Parathyroid adenoma (tissue), 2 donors: ENCODE measurements at regions not wholly inside any gene's neighbourhood (a gene's known extent, or its start where the extent isn't known, plus 50 kb on each side); places are given as distances from the start of the nearest gene placed in this dataset.

Experiments
- H2AFZ ChIP-seq: fragments of 300-600 bp; sonication (generic); one replicate; pipeline ENCODE4 v1.7.0; 2017; ENCODE audit warnings: antibody characterized with exemption, mild to moderate bottlenecking
- H3K27ac ChIP-seq: fragments of 300-600 bp; sonication (generic); one replicate; pipeline ENCODE4 v1.7.0; 2017
- H3K27me3 ChIP-seq: fragments of 300-600 bp; sonication (generic); one replicate; pipeline ENCODE4 v1.7.0; 2017; ENCODE audit warnings: low read length; ENCODE audit not compliant: control insufficient read depth, insufficient read depth
- H3K36me3 ChIP-seq: fragments of 300-600 bp; sonication (generic); one replicate; pipeline ENCODE4 v1.7.0; 2017; ENCODE audit warnings: low read length; ENCODE audit not compliant: control insufficient read depth, insufficient read depth
- H3K4me1 ChIP-seq: fragments of 300-600 bp; sonication (generic); one replicate; pipeline ENCODE4 v1.7.0; 2017; ENCODE audit warnings: control low read depth
- H3K4me2 ChIP-seq: fragments of 300-600 bp; sonication (generic); one replicate; pipeline ENCODE4 v1.7.0; 2017; ENCODE audit warnings: low read length
- H3K4me3 ChIP-seq: fragments of 300-600 bp; sonication (generic); one replicate; pipeline ENCODE4 v1.7.0; 2017; ENCODE audit warnings: low read depth, low read length
- H3K79me2 ChIP-seq: fragments of 300-600 bp; sonication (generic); one replicate; pipeline ENCODE4 v1.7.0; 2017; ENCODE audit warnings: control low read depth
- H3K9ac ChIP-seq: fragments of 300-600 bp; sonication (generic); one replicate; pipeline ENCODE4 v1.7.0; 2017; ENCODE audit warnings: mild to moderate bottlenecking
- H3K9me3 ChIP-seq: fragments of 300-600 bp; sonication (generic); one replicate; pipeline ENCODE4 v1.7.0; 2017; ENCODE audit warnings: low read length; ENCODE audit not compliant: control insufficient read depth
- TF ChIP-seq, protein P1 (sequence below): fragments of 300-600 bp; sonication (generic); IDR thresholded peaks from one replicate; pipeline ENCODE4 v1.7.0; 2017; ENCODE audit warnings: antibody characterized with exemption, mild to moderate bottlenecking
- donor health status: primary hyperparathyroidism.

DNA sequence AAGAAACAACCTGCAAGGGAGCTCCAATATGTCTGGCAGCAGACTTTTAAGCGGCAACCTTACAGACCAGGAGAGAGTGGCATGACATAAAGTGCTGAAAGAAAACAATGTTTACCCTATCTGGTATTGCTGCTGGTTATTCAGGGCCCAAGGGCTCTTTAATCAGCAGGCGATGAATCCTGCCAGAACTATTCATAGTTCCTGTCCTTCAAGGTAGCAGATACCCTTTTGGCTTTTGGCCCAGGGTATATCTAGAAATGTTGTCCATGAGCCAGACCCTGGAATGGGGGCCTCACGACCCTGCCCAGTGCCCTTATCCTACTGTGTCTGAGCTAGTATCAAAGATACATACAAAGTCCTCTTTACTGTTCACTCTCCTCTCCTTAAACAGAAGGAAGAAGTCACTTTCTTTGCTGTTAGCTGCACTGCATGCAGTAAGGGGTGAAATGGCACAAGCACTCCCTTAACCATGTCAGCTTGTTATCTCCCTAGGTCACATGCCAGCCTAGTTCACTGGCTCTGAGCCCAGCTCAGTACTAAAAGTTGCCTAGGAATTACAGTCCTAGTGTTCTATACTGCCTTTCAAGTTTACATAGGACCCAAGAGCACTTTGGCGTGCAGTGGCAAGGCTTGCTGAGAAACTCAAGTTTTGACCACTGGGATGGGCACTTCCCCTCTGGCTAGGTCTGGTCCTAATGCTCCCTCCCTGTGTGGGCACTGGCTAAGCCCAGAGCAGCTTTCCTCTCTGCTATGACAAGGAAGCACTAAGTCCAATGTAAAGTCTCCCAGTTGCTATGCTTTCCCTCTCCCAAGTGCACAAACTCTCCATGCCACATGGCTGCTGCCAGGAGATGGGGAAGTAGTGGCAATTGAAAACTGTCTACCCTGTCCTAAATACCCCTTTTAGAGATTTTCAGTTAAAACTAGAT is 122.0 kb downstream of the HTR1B start:
- Histone ChIP-seq H3K27ac (no peak overlapping the region), H3K9me3 (no peaks in the 10 kb centered on the region), H3K9ac (no peak overlapping the region), H3K4me1 (no peaks in the 10 kb centered on the region), H3K4me3 (no peak overlapping the region), H2AFZ (no peak overlapping the region), H3K27me3 (no peaks in the 10 kb centered on the region), H3K4me2 (no peak overlapping the region), H3K36me3 (no peaks in the 10 kb centered on the region), H3K79me2 (no peaks in the 10 kb centered on the region)
- TF ChIP-seq, protein P1, sequence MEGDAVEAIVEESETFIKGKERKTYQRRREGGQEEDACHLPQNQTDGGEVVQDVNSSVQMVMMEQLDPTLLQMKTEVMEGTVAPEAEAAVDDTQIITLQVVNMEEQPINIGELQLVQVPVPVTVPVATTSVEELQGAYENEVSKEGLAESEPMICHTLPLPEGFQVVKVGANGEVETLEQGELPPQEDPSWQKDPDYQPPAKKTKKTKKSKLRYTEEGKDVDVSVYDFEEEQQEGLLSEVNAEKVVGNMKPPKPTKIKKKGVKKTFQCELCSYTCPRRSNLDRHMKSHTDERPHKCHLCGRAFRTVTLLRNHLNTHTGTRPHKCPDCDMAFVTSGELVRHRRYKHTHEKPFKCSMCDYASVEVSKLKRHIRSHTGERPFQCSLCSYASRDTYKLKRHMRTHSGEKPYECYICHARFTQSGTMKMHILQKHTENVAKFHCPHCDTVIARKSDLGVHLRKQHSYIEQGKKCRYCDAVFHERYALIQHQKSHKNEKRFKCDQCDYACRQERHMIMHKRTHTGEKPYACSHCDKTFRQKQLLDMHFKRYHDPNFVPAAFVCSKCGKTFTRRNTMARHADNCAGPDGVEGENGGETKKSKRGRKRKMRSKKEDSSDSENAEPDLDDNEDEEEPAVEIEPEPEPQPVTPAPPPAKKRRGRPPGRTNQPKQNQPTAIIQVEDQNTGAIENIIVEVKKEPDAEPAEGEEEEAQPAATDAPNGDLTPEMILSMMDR, result no peak

DNA sequence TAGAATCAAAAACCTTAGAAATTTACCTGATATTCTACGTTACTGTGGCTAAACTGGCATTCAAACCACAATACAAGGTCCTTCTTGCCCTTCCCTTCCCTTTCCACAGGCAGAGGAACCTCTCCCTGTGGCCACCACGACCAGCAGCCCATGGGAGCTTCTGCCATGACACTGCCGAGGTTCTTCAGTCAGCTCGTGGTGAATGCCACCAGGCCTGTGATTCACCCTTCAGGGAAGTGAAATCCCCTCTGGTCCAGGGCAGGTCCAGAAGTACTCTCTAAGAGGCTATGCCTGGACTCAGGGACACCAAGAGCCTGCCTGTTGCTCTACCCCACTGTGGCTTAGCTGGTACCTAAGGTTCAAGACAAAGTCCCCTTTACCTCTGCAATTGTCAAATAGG is 123.0 kb downstream of the HTR1B start:
- H3K4me1 ChIP-seq, result no peaks in the 10 kb centered on the region
- no peak overlapping the region for H3K4me3 ChIP-seq
- H3K9me3 ChIP-seq, result no peaks in the 10 kb centered on the region
- H3K79me2 ChIP-seq, result no peaks in the 10 kb centered on the region
- no peak overlapping the region for H2AFZ ChIP-seq
- H3K27ac ChIP-seq, result no peak overlapping the region
- H3K9ac ChIP-seq, result no peak overlapping the region
- no peaks in the 10 kb centered on the region for H3K36me3 ChIP-seq
- TF ChIP-seq, protein P1, result no peak
- no peaks in the 10 kb centered on the region for H3K27me3 ChIP-seq
- no peak overlapping the region for H3K4me2 ChIP-seq

DNA sequence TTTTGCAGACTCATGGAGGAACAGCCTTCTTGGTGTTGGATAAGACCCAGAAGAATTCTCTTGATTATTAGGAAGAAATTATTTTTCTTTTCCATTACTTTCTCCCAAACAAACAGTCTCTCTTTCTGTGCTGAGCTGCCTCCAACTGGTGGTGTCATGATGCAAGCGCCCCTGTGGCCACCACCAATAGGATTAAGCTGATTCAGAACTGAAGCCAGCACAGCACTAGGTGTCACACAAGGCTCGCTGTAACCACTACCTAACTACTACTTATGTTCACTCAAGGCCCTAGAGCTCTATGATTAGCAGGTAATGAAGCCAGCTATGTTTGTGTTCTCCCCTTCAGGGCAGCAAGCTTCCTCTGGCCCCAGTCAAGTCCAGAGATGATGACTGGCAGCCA is 123.4 kb downstream of the HTR1B start:
- no peak overlapping the region for H3K9ac ChIP-seq
- no peaks in the 10 kb centered on the region for H3K9me3 ChIP-seq
- no peak overlapping the region for H2AFZ ChIP-seq
- no peaks in the 10 kb centered on the region for H3K4me1 ChIP-seq
- H3K36me3 ChIP-seq, result no peaks in the 10 kb centered on the region
- H3K4me2 ChIP-seq, result no peak overlapping the region
- H3K27ac ChIP-seq, result no peak overlapping the region
- no peak overlapping the region for H3K4me3 ChIP-seq
- no peaks in the 10 kb centered on the region for H3K27me3 ChIP-seq
- no peaks in the 10 kb centered on the region for H3K79me2 ChIP-seq
- TF ChIP-seq, protein P1, result no peak

DNA sequence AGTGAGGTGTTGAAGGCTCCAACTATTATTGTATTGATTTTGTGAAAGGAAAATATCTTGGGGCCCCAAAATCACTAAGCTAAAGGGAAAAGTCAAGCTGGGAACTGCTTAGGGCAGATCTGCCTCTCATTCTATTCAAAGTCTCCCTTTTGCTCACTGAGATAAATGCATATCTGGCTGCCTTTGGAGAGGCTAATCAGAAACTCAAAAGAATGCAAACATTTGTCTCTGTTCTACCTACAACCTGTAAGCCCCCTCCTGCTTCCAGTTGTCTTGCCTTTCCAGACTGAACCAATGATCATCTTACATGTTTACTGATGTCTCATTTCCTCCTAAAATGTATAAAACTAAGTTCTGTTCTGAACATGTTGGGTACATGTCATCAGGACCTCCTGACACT is 125.9 kb downstream of the HTR1B start:
- Histone ChIP-seq H3K79me2 (no peaks in the 10 kb centered on the region), H3K4me2 (no peak overlapping the region), H3K9ac (no peak overlapping the region), H3K4me1 (no peaks in the 10 kb centered on the region), H3K27me3 (no peaks in the 10 kb centered on the region), H3K4me3 (no peak overlapping the region), H2AFZ (no peak overlapping the region), H3K36me3 (no peaks in the 10 kb centered on the region), H3K27ac (no peak overlapping the region), H3K9me3 (no peaks in the 10 kb centered on the region)
- TF ChIP-seq, protein P1, result no peak

DNA sequence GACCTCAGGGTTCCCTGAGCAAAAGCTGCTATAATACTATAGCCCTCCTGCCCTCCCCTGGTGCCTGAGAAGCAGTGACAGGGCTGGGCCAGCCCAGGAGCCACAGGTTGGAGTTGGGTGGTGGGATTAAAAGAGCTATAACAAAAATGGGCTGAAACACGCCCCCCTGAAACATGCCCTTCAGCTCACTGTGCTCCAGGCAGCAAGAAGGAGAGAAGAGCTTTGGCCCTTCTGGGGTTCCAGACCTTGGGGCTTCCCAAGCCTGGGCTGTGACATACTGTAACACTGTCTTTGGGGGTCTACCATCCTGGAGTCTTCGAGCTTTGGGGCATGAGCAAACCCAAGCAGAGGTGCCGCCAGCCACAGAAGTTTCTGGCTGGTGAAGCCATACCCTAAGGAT is 129.2 kb downstream of the HTR1B start:
- Histone ChIP-seq H3K27ac (no peak overlapping the region), H3K27me3 (no peaks in the 10 kb centered on the region), H3K4me2 (no peak overlapping the region), H3K4me3 (no peak overlapping the region), H3K9me3 (no peaks in the 10 kb centered on the region), H3K4me1 (no peaks in the 10 kb centered on the region), H3K36me3 (no peaks in the 10 kb centered on the region), H3K79me2 (no peaks in the 10 kb centered on the region), H3K9ac (no peak overlapping the region), H2AFZ (no peak overlapping the region)
- TF ChIP-seq, protein P1, result no peak
